ENCODE measurements at regions not wholly inside any gene's neighbourhood (a gene's known extent, or its start where the extent isn't known, plus 50 kb on each side); places are given as distances from the start of the nearest gene placed in this dataset.

GRCh38 chr7:81605493-81605892 is 164.4 kb downstream of the HGF start:
- DNase-seq = no peak

- DNase-seq = no peak
These were observed 165.1 kb downstream of the HGF start for GRCh38 chr7:81604808-81605174.

- DNase-seq = no peak
These were observed 165.6 kb downstream of the HGF start for GRCh38 chr7:81604075-81604807.

- no peak for DNase-seq
These were observed 169.2 kb downstream of the HGF start for GRCh38 chr7:81600608-81601007.

GRCh38 chr7:81598951-81599350 is 170.9 kb downstream of the HGF start:
- DNase-seq = no peak

GRCh38 chr7:81594767-81595166 is 175.1 kb downstream of the HGF start:
- no peak for DNase-seq

- DNase-seq = no peak
These were observed 179.7 kb downstream of the HGF start for GRCh38 chr7:81590131-81590530.

- no peak for DNase-seq
These were observed 185.2 kb downstream of the HGF start for GRCh38 chr7:81584667-81585066.

- DNase-seq = no peak
These were observed 185.8 kb downstream of the HGF start for GRCh38 chr7:81583882-81584533.

- no peak for DNase-seq
These were observed 186.8 kb downstream of the HGF start for GRCh38 chr7:81583090-81583489.

GRCh38 chr7:81577642-81578340 is 192.1 kb downstream of the HGF start:
- no peak for DNase-seq

GRCh38 chr7:81574723-81575326 is 195.0 kb downstream of the HGF start:
- no peak for DNase-seq

GRCh38 chr7:81573932-81574331 is 195.9 kb downstream of the HGF start:
- DNase-seq = no peak

GRCh38 chr7:81573128-81573527 is 196.7 kb downstream of the HGF start:
- DNase-seq = no peak

- DNase-seq = no peak
These were observed 207.3 kb downstream of the HGF start for GRCh38 chr7:81562581-81562980.

- DNase-seq = no peak
These were observed 209.1 kb downstream of the HGF start for GRCh38 chr7:81560708-81561107.

GRCh38 chr7:81549484-81550016 is 220.3 kb downstream of the HGF start:
- no peak for DNase-seq

- DNase-seq = no peak
These were observed 234.9 kb downstream of the HGF start for GRCh38 chr7:81534996-81535395.

GRCh38 chr7:81534446-81534845 is 235.4 kb downstream of the HGF start:
- no peak for DNase-seq

GRCh38 chr7:81533931-81534330 is 235.9 kb downstream of the HGF start:
- DNase-seq = no peak

- DNase-seq = no peak
These were observed 236.4 kb downstream of the HGF start for GRCh38 chr7:81533426-81533825.

- DNase-seq = no peak
These were observed 240.1 kb downstream of the HGF start for GRCh38 chr7:81529785-81530184.

- no peak for DNase-seq
These were observed 242.2 kb downstream of the HGF start for GRCh38 chr7:81527651-81528050.

GRCh38 chr7:81526971-81527370 is 242.9 kb downstream of the HGF start:
- DNase-seq = no peak
